DOHH2 (cell line): ENCODE measurements at regions not wholly inside any gene's neighbourhood (a gene's known extent, or its start where the extent isn't known, plus 50 kb on each side); places are given as distances from the start of the nearest gene placed in this dataset.

ENCODE experiments used
- H3F3A ChIP-seq: fragments of 200-600 bp; sonication (generic), shearing (Covaris generic); 2 replicates; pipeline ENCODE4 v1.6.0; 2016; ENCODE audit warnings: antibody characterized with exemption, mild to moderate bottlenecking; ENCODE audit not compliant: control insufficient read depth, insufficient read depth
- H3K27ac ChIP-seq: fragments of 200-600 bp; sonication (generic); 2 replicates; pipeline ENCODE4 v1.5.1; 2014; ENCODE audit warnings: low read depth, mild to moderate bottlenecking, low read length, moderate library complexity
- H3K27me3 ChIP-seq: fragments of 200-600 bp; sonication (generic); 2 replicates; pipeline ENCODE4 v1.6.1; 2014; ENCODE audit warnings: mild to moderate bottlenecking, low read length, mixed read lengths; ENCODE audit not compliant: control insufficient read depth
- H3K36me3 ChIP-seq: fragments of 200-600 bp; sonication (generic); 2 replicates; pipeline ENCODE4 v1.6.1; 2014; ENCODE audit warnings: mild to moderate bottlenecking, low read length, moderate library complexity, mixed read lengths; ENCODE audit not compliant: control insufficient read depth
- H3K4me1 ChIP-seq: fragments of 200-600 bp; sonication (generic); 2 replicates; pipeline ENCODE4 v1.6.1; 2014; ENCODE audit warnings: mild to moderate bottlenecking, low read length, mixed read lengths; ENCODE audit not compliant: control insufficient read depth
- H3K4me2 ChIP-seq: fragments of 200-600 bp; sonication (generic); 2 replicates; pipeline ENCODE4 v1.6.0; 2014; ENCODE audit warnings: mild to moderate bottlenecking, low read length, moderate library complexity
- H3K4me3 ChIP-seq: fragments of 200-600 bp; sonication (generic); 2 replicates; pipeline ENCODE4 v1.5.1; 2014; ENCODE audit warnings: mild to moderate bottlenecking, low read length, mixed read lengths
- H3K79me2 ChIP-seq: fragments of 200-600 bp; sonication (generic); 2 replicates; pipeline ENCODE4 v1.6.1; 2014; ENCODE audit warnings: mild to moderate bottlenecking, low read length, mixed read lengths; ENCODE audit not compliant: control insufficient read depth
- H3K9me2 ChIP-seq: fragments of 200-600 bp; sonication (generic); replicated peaks from 2 replicates; pipeline ENCODE4 v1.6.1; 2014; ENCODE audit warnings: mild to moderate bottlenecking, low read length, mixed read lengths; ENCODE audit not compliant: control insufficient read depth
- H3K9me3 ChIP-seq: fragments of 200-600 bp; sonication (generic); 2 replicates; pipeline ENCODE4 v1.6.1; 2014; ENCODE audit warnings: antibody characterized with exemption, low read length, mixed read lengths; ENCODE audit not compliant: control insufficient read depth, insufficient read depth
- H4K20me1 ChIP-seq: fragments of 200-600 bp; sonication (generic); 2 replicates; pipeline ENCODE4 v1.6.0; 2014; ENCODE audit warnings: low read depth, mild to moderate bottlenecking, antibody characterized with exemption, low read length, moderate library complexity; ENCODE audit not compliant: control insufficient read depth, insufficient read depth
- EZH2phosphoT487 ChIP-seq: fragments of 200-600 bp; sonication (generic); IDR thresholded peaks from 2 replicates; pipeline ENCODE4 v1.6.1; 2017; ENCODE audit warnings: borderline replicate concordance, mild to moderate bottlenecking, antibody characterized with exemption, low read length, moderate library complexity, mixed read lengths
- TF ChIP-seq, protein P1 (sequence below): fragments of 200-600 bp; sonication (generic); IDR thresholded peaks from one replicate; pipeline ENCODE4 v1.5.1; 2014; ENCODE audit warnings: antibody characterized with exemption, mild to moderate bottlenecking, low read depth, low read length; ENCODE audit not compliant: poor library complexity, severe bottlenecking

DNA sequence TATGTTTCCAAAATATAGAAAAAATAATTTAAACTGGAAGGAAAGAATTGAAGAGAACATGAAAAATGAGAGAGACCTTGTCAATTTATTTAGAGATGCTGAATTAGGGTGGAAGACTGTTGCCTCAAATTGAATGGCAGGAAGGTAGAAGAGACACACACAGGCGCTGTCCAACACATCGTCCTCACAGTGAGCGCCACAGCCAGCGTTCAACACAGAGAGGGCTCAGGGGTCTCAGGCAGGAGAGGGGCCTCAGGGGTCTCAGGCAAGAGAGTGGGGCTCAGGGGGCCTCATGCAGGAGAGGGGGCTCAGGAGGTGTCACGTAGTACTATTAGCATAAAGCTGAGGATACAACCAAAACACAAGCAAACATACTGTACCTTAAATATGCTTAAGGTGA, 65.7 kb downstream of the TMEM18 start:
- Histone ChIP-seq H3K4me2 (no peak overlapping the region), H3K79me2 (no peaks in the 10 kb centered on the region), H3K4me3 (no peak overlapping the region), H4K20me1 (no peaks in the 10 kb centered on the region), H3K27me3 (no peaks in the 10 kb centered on the region), H3K36me3 (no peaks in the 10 kb centered on the region), H3F3A (no peaks in the 10 kb centered on the region), H3K27ac (no peak overlapping the region), H3K9me3 (no peaks in the 10 kb centered on the region), H3K4me1 (no peaks in the 10 kb centered on the region), H3K9me2 (no peaks in the 10 kb centered on the region)
- TF ChIP-seq EZH2phosphoT487, result no peak
- TF ChIP-seq, protein P1, sequence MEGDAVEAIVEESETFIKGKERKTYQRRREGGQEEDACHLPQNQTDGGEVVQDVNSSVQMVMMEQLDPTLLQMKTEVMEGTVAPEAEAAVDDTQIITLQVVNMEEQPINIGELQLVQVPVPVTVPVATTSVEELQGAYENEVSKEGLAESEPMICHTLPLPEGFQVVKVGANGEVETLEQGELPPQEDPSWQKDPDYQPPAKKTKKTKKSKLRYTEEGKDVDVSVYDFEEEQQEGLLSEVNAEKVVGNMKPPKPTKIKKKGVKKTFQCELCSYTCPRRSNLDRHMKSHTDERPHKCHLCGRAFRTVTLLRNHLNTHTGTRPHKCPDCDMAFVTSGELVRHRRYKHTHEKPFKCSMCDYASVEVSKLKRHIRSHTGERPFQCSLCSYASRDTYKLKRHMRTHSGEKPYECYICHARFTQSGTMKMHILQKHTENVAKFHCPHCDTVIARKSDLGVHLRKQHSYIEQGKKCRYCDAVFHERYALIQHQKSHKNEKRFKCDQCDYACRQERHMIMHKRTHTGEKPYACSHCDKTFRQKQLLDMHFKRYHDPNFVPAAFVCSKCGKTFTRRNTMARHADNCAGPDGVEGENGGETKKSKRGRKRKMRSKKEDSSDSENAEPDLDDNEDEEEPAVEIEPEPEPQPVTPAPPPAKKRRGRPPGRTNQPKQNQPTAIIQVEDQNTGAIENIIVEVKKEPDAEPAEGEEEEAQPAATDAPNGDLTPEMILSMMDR, result no peak

DNA sequence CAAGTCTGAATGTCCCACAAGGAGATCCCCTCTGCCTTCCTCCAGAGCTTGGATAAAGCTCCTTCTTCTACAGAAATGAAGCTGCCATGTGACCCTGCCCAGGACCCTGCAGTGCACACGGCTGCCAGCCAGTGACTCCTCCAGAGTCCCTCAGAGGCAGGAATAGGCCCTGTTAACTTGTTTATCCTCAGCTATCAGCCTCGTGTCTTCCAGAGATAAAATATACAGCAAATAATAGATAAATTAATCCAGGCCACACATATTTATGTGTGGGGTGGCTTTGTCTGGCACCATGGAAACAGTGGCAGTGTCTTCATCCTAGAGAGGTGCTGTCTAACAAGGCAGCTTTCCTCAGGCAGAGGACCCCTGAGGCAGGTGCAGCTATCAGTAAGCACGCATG, 66.7 kb downstream of the TMEM18 start:
- no peaks in the 10 kb centered on the region for H4K20me1 ChIP-seq
- TF ChIP-seq, protein P1, result no peak
- TF ChIP-seq EZH2phosphoT487, result no peak
- H3K27me3 ChIP-seq, result no peaks in the 10 kb centered on the region
- no peaks in the 10 kb centered on the region for H3K79me2 ChIP-seq
- no peaks in the 10 kb centered on the region for H3F3A ChIP-seq
- H3K9me3 ChIP-seq, result no peaks in the 10 kb centered on the region
- no peak overlapping the region for H3K4me3 ChIP-seq
- H3K36me3 ChIP-seq, result no peaks in the 10 kb centered on the region
- H3K27ac ChIP-seq, result no peak overlapping the region
- H3K9me2 ChIP-seq, result no peaks in the 10 kb centered on the region
- no peak overlapping the region for H3K4me2 ChIP-seq
- no peaks in the 10 kb centered on the region for H3K4me1 ChIP-seq

DNA sequence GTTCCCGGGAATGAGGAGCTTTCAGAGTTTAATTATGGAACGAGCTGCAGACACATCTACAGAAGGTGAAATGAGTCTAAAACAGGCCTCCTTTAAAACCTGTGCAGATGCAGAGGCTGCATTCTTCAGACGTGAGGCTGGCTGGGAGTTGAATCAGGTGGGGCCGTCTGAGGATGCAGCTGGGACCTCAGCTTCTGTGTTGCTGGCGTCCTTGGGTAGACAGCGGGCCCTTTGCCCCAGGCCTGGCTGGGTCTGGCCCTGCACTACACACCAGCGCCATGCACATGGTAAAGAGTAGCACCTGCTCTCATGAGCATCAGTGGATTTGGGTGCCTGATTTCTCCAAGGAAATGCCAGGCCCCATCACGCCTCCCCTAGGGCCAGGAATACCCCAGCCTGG, 67.3 kb downstream of the TMEM18 start:
- no peak for TF ChIP-seq EZH2phosphoT487
- TF ChIP-seq, protein P1, result no peak
- H3K4me1 ChIP-seq, result no peaks in the 10 kb centered on the region
- no peaks in the 10 kb centered on the region for H3K36me3 ChIP-seq
- no peak overlapping the region for H3K4me2 ChIP-seq
- H3K27me3 ChIP-seq, result no peaks in the 10 kb centered on the region
- H3K9me2 ChIP-seq, result no peaks in the 10 kb centered on the region
- no peak overlapping the region for H3K4me3 ChIP-seq
- H3K79me2 ChIP-seq, result no peaks in the 10 kb centered on the region
- no peak overlapping the region for H3K27ac ChIP-seq
- H3F3A ChIP-seq, result no peaks in the 10 kb centered on the region
- H3K9me3 ChIP-seq, result peaks cover 5% of the 10 kb centered on the region; the same call in 1 of the 2 replicates
- H4K20me1 ChIP-seq, result no peaks in the 10 kb centered on the region

DNA sequence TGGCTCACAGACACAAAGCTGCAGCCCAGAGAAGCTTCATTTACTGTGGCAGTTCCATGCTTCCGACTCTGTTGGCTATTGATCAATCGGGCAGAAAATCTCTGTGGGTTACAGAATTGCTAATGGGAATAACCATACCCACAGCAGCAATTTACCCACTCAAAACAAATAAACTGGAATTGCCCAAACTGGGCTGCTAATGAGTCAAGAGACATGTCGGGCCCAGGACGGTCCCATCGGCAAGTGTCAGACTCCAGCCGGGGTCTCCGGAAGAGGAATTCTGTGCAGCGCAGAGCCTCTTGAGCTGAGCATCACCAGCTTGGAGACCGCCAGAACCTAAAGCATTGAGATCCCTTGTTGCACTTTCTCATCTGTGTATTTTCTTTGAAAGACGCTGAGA, 67.8 kb downstream of the TMEM18 start:
- TF ChIP-seq, protein P1, result no peak
- no peak for TF ChIP-seq EZH2phosphoT487
- no peak overlapping the region for H3K4me3 ChIP-seq
- no peak overlapping the region for H3K4me2 ChIP-seq
- no peaks in the 10 kb centered on the region for H3K36me3 ChIP-seq
- H3K27me3 ChIP-seq, result no peaks in the 10 kb centered on the region
- H3K79me2 ChIP-seq, result no peaks in the 10 kb centered on the region
- no peak overlapping the region for H3K27ac ChIP-seq
- no peaks in the 10 kb centered on the region for H3K9me2 ChIP-seq
- H3K4me1 ChIP-seq, result no peaks in the 10 kb centered on the region
- no peaks in the 10 kb centered on the region for H3F3A ChIP-seq
- H4K20me1 ChIP-seq, result no peaks in the 10 kb centered on the region
- peaks cover 7% of the 10 kb centered on the region; the same call in 1 of the 2 replicates for H3K9me3 ChIP-seq
